Fibroblast of lung (primary cell): ENCODE measurements at regions not wholly inside any gene's neighbourhood (a gene's known extent, or its start where the extent isn't known, plus 50 kb on each side); places are given as distances from the start of the nearest gene placed in this dataset.

ENCODE experiments used
- DNase-seq, 2 donors: peaks; one replicate each; pipeline versions ENCODE4 v3.0.0 to v3.0.0-alpha.2; 2010; ENCODE audit warnings: low read depth in 2 of 2
- H2AFZ ChIP-seq: 2 replicates; pipeline ENCODE4 v1.5.1; 2012; ENCODE audit warnings: low read length, control low read depth, inconsistent platforms
- H3K27ac ChIP-seq: 2 replicates; pipeline ENCODE4 v1.5.1; 2011; ENCODE audit warnings: low read length, control low read depth; ENCODE audit not compliant: insufficient read depth
- H3K27me3 ChIP-seq: 2 replicates; pipeline ENCODE4 v1.5.1; 2011; ENCODE audit warnings: mild to moderate bottlenecking, low read length; ENCODE audit not compliant: control insufficient read depth, insufficient read depth
- H3K36me3 ChIP-seq: 2 replicates; pipeline ENCODE4 v1.5.1; 2011; ENCODE audit warnings: low read length; ENCODE audit not compliant: control insufficient read depth, insufficient read depth
- H3K4me1 ChIP-seq: 2 replicates; pipeline ENCODE4 v1.5.1; 2011; ENCODE audit warnings: low read length; ENCODE audit not compliant: control insufficient read depth, insufficient read depth; ENCODE audit errors: extremely low read depth
- H3K4me2 ChIP-seq: 2 replicates; pipeline ENCODE4 v1.5.1; 2011; ENCODE audit warnings: low read length, control low read depth; ENCODE audit not compliant: insufficient read depth; ENCODE audit errors: extremely low read depth
- H3K4me3 ChIP-seq, 4 experiments: fragments of 200-600 bp in 1 of 4; sonication (generic) in 1 of 4; replicated peaks in 1 of 4; 2 replicates each; pipeline ENCODE4 v1.5.1; 2011 to 2016; ENCODE audit warnings: low read length in 4 of 4, low read depth in 3 of 4, mild to moderate bottlenecking in 3 of 4, control low read depth in 2 of 4, inconsistent platforms in 1 of 4, mixed read lengths in 1 of 4; ENCODE audit not compliant: insufficient read depth in 1 of 4; ENCODE audit errors: control extremely low read depth in 1 of 4
- H3K79me2 ChIP-seq: 2 replicates; pipeline ENCODE4 v1.5.1; 2012; ENCODE audit warnings: mild to moderate bottlenecking, low read length, inconsistent platforms; ENCODE audit not compliant: control insufficient read depth, insufficient read depth
- H3K9ac ChIP-seq: 2 replicates; pipeline ENCODE4 v1.5.1; 2011; ENCODE audit warnings: mild to moderate bottlenecking, low read length, control low read depth; ENCODE audit not compliant: insufficient read depth
- H3K9me3 ChIP-seq: 2 replicates; pipeline ENCODE4 v1.5.1; 2012; ENCODE audit warnings: low read depth, low read length; ENCODE audit not compliant: control insufficient read depth, insufficient read depth
- H4K20me1 ChIP-seq: 2 replicates; pipeline ENCODE4 v1.5.1; 2011; ENCODE audit warnings: low read length; ENCODE audit not compliant: control insufficient read depth, insufficient read depth; ENCODE audit errors: extremely low read depth
- CTCF ChIP-seq, 2 donors: IDR thresholded peaks in 1 of 2; conservative IDR thresholded peaks in 1 of 2; 1 replicate in 1 of 2; 2 replicates in 1 of 2; pipeline ENCODE4 v1.5.1; 2011 to 2012; ENCODE audit warnings: low read length in 2 of 2, control low read depth in 1 of 2, inconsistent platforms in 1 of 2, low read depth in 1 of 2, mild to moderate bottlenecking in 1 of 2
- EZH2 ChIP-seq: IDR thresholded peaks from 2 replicates; pipeline ENCODE4 v1.5.1; 2012; ENCODE audit warnings: low read length, control low read depth, mild to moderate bottlenecking; ENCODE audit errors: missing control alignments

- no peak overlapping the region for H3K4me3 ChIP-seq
Measured at GRCh38 chr6:27161603-27161945, 85.9 kb upstream of the PRSS16 start.

GRCh38 chr6:27161946-27162603 is 85.4 kb upstream of the PRSS16 start:
- Histone ChIP-seq H3K36me3 (no peaks in the 10 kb centered on the region), H3K4me1 (no peaks in the 10 kb centered on the region), H3K27me3 (no peaks in the 10 kb centered on the region), H4K20me1 (no peaks in the 10 kb centered on the region), H3K27ac (no peak overlapping the region), H3K4me3 (peak overlapping the region in 1 of 4 experiments; percentile 38), H3K79me2 (no peaks in the 10 kb centered on the region), H2AFZ (no peak overlapping the region), H3K9ac (no peak overlapping the region), H3K4me2 (no peak overlapping the region), H3K9me3 (no peaks in the 10 kb centered on the region)
- TF ChIP-seq EZH2: no peak
- TF ChIP-seq CTCF (conservative IDR thresholded peaks at IDR 0.05 in 1 of 2, IDR thresholded peaks at IDR 0.05 in 1 of 2; ENCODE audit: low read depth in 1 of 2, low read length in 2 of 2): peak; percentile 25 to 53
- DNase-seq: peak; percentile 70 to 74

More at GRCh38 chr6:27161603-27161945, 85.9 kb upstream of the PRSS16 start:
- no peak overlapping the region for H2AFZ ChIP-seq
- no peak overlapping the region for H3K4me2 ChIP-seq
- no peak for DNase-seq
- H3K27ac ChIP-seq: no peak overlapping the region
- H3K27me3 ChIP-seq: no peaks in the 10 kb centered on the region
- no peaks in the 10 kb centered on the region for H3K9me3 ChIP-seq
- TF ChIP-seq EZH2 (no peak), CTCF (conservative IDR thresholded peaks at IDR 0.05 in 1 of 2, IDR thresholded peaks at IDR 0.05 in 1 of 2; ENCODE audit: low read depth in 1 of 2, low read length in 2 of 2) (no peak)
- no peaks in the 10 kb centered on the region for H3K36me3 ChIP-seq
- no peaks in the 10 kb centered on the region for H4K20me1 ChIP-seq
- no peaks in the 10 kb centered on the region for H3K79me2 ChIP-seq
- H3K4me1 ChIP-seq: no peaks in the 10 kb centered on the region
- H3K9ac ChIP-seq: no peak overlapping the region

- H3K4me3 ChIP-seq: no peak overlapping the region
- H3K27me3 ChIP-seq: no peaks in the 10 kb centered on the region
- H3K79me2 ChIP-seq: no peaks in the 10 kb centered on the region
- no peak for DNase-seq
- no peak overlapping the region for H3K27ac ChIP-seq
- H3K4me1 ChIP-seq: peaks cover 2% of the 10 kb centered on the region
- no peak overlapping the region for H3K4me2 ChIP-seq
- H3K9ac ChIP-seq: no peak overlapping the region
- no peak overlapping the region for H2AFZ ChIP-seq
- no peak for TF ChIP-seq CTCF (conservative IDR thresholded peaks at IDR 0.05 in 1 of 2, IDR thresholded peaks at IDR 0.05 in 1 of 2; ENCODE audit: low read depth in 1 of 2, low read length in 2 of 2)
- no peak for TF ChIP-seq EZH2
- H3K9me3 ChIP-seq: no peaks in the 10 kb centered on the region
- H4K20me1 ChIP-seq: no peaks in the 10 kb centered on the region
- H3K36me3 ChIP-seq: no peaks in the 10 kb centered on the region
Measured at GRCh38 chr6:27163834-27164233, 83.7 kb upstream of the PRSS16 start.
